ENCODE measurements at regions not wholly inside any gene's neighbourhood (a gene's known extent, or its start where the extent isn't known, plus 50 kb on each side); places are given as distances from the start of the nearest gene placed in this dataset.

DNA sequence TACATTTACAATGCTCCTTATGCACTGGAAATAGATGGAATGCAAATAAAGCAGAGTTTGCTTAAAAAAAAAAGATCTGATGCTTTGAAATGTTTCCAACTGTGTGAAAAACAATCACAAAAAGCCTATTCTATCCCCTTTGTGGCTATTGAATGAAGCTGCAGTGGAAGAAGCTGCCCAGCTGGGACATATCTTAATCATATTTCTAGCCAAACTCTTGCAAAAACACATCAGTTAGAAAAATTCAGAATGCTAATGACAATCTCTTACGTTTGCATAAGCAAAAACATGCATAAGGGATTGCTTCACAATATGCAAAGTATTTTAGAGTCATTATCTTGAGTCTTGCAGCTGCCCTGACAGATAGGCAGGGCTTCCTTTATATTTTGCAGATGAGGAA is 526.4 kb upstream of the USP24 start:
- Histone ChIP-seq H3K9me3 (ENCODE audit: control insufficient read depth in 2 of 3, insufficient read depth in 1 of 3, low read length in 3 of 3) (peaks cover 0 to 2% (median 0%) of the 10 kb centered on the region in 3 donors), H3K36me3 (ENCODE audit: control insufficient read depth in 2 of 3, insufficient read depth in 3 of 3, low read length in 3 of 3) (no peaks in the 10 kb centered on the region), H3K27me3 (ENCODE audit: control insufficient read depth, insufficient read depth, low read length) (no peaks in the 10 kb centered on the region), H3K27ac (ENCODE audit: low read depth in 2 of 2, low read length in 2 of 2) (no peak overlapping the region), H3K9ac (ENCODE audit: low read length in 3 of 3) (no peak overlapping the region), H3K4me3 (ENCODE audit: low read length in 3 of 3) (no peak overlapping the region), H3K4me1 (ENCODE audit: control insufficient read depth in 2 of 3, insufficient read depth in 2 of 3, low read depth in 1 of 3, low read length in 3 of 3) (no peaks in the 10 kb centered on the region)
- no peak for FAIRE-seq
- intact Hi-C loops (cut with DNase I) = no loop called here
- TF ChIP-seq, protein P1, sequence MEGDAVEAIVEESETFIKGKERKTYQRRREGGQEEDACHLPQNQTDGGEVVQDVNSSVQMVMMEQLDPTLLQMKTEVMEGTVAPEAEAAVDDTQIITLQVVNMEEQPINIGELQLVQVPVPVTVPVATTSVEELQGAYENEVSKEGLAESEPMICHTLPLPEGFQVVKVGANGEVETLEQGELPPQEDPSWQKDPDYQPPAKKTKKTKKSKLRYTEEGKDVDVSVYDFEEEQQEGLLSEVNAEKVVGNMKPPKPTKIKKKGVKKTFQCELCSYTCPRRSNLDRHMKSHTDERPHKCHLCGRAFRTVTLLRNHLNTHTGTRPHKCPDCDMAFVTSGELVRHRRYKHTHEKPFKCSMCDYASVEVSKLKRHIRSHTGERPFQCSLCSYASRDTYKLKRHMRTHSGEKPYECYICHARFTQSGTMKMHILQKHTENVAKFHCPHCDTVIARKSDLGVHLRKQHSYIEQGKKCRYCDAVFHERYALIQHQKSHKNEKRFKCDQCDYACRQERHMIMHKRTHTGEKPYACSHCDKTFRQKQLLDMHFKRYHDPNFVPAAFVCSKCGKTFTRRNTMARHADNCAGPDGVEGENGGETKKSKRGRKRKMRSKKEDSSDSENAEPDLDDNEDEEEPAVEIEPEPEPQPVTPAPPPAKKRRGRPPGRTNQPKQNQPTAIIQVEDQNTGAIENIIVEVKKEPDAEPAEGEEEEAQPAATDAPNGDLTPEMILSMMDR (IDR thresholded peaks at IDR 0.05; ENCODE audit: borderline replicate concordance, extremely low read depth, insufficient read depth) = no peak
- peak in 2 of 5 donors; percentile 59 to 78 for DNase-seq

DNA sequence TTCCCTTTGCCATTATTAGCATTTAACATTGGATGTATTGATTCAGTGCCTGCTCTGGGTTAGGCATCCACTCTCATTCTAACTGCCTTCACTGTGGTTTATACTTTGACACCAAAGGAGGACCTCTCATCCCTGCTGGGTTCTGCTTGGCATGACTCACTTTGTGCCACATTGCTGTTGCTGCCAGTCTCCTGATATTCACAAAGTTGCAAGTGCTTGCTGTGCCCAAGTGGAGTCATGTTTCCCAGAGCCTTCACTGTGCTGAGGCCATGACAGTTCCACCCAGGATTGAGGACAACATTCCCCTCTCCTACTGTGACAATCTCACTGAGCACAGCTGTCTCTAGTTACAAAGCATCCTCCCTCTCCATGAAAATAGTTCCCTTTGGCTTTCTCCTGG is 519.9 kb upstream of the USP24 start:
- H3K36me3 ChIP-seq (ENCODE audit: control insufficient read depth in 2 of 3, insufficient read depth in 3 of 3, low read length in 3 of 3) = no peaks in the 10 kb centered on the region
- H3K27ac ChIP-seq (ENCODE audit: low read depth in 2 of 2, low read length in 2 of 2) = no peak overlapping the region
- FAIRE-seq (no peak), DNase-seq (no peak)
- no peak overlapping the region for H3K9ac ChIP-seq (ENCODE audit: low read length in 3 of 3)
- no peaks in the 10 kb centered on the region for H3K9me3 ChIP-seq (ENCODE audit: control insufficient read depth in 2 of 3, insufficient read depth in 1 of 3, low read length in 3 of 3)
- intact Hi-C loops (cut with DNase I) = no loop called here
- no peaks in the 10 kb centered on the region for H3K4me1 ChIP-seq (ENCODE audit: control insufficient read depth in 2 of 3, insufficient read depth in 2 of 3, low read depth in 1 of 3, low read length in 3 of 3)
- no peak overlapping the region for H3K4me3 ChIP-seq (ENCODE audit: low read length in 3 of 3)
- no peaks in the 10 kb centered on the region for H3K27me3 ChIP-seq (ENCODE audit: control insufficient read depth, insufficient read depth, low read length)
- TF ChIP-seq, protein P1 (IDR thresholded peaks at IDR 0.05; ENCODE audit: borderline replicate concordance, extremely low read depth, insufficient read depth) = no peak

DNA sequence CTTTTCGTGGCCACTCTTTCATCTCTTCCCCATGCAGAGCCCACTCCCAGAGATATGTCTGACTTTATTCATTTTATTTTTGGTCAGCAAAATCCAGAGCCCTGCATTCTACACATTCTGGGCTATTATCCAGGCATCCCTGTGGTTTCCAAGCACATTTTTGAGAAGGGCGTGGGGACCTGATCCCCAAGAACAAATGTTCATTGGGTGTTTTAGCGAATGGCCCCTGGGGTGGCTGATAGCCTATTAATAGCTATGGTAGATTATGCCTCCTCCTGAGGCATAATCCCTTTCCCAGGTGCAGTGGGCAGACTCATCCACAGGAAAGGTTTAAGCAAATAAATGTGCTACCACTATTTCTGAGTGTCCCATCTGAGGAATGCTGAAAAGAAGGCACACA is 511.8 kb upstream of the USP24 start:
- intact Hi-C loops (cut with DNase I) = no loop called here
- Histone ChIP-seq H3K27me3 (ENCODE audit: control insufficient read depth, insufficient read depth, low read length) (no peaks in the 10 kb centered on the region), H3K4me3 (ENCODE audit: low read length in 3 of 3) (no peak overlapping the region), H3K27ac (ENCODE audit: low read depth in 2 of 2, low read length in 2 of 2) (no peak overlapping the region), H3K36me3 (ENCODE audit: control insufficient read depth in 2 of 3, insufficient read depth in 3 of 3, low read length in 3 of 3) (no peaks in the 10 kb centered on the region), H3K9ac (ENCODE audit: low read length in 3 of 3) (no peak overlapping the region), H3K4me1 (ENCODE audit: control insufficient read depth in 2 of 3, insufficient read depth in 2 of 3, low read depth in 1 of 3, low read length in 3 of 3) (peaks cover 0 to 2% (median 0%) of the 10 kb centered on the region in 3 donors), H3K9me3 (ENCODE audit: control insufficient read depth in 2 of 3, insufficient read depth in 1 of 3, low read length in 3 of 3) (no peaks in the 10 kb centered on the region)
- DNase-seq = no peak
- FAIRE-seq = no peak
- TF ChIP-seq, protein P1 (IDR thresholded peaks at IDR 0.05; ENCODE audit: borderline replicate concordance, extremely low read depth, insufficient read depth) = no peak

DNA sequence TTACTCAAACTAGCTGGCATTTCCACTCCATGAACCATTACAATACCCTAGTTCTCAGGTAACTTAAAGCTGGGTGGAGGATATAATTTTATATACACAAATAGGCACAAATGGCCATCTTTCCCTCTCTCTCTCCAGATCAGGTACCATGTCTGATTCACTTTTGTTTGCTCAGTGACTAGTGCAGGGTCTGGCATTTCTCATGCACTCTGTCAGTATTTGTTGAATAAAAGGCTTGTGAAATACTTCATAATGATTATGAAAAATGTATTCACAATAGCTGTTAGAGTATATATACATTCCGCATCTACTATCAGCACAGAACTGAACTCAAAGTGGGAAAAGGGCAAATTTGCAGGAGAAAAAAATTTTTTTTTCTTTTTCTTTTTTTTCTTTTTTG is 510.2 kb upstream of the USP24 start:
- Histone ChIP-seq H3K4me1 (ENCODE audit: control insufficient read depth in 2 of 3, insufficient read depth in 2 of 3, low read depth in 1 of 3, low read length in 3 of 3) (peaks cover 0 to 2% (median 0%) of the 10 kb centered on the region in 3 donors), H3K4me3 (ENCODE audit: low read length in 3 of 3) (no peak overlapping the region), H3K27me3 (ENCODE audit: control insufficient read depth, insufficient read depth, low read length) (no peaks in the 10 kb centered on the region), H3K27ac (ENCODE audit: low read depth in 2 of 2, low read length in 2 of 2) (no peak overlapping the region), H3K9me3 (ENCODE audit: control insufficient read depth in 2 of 3, insufficient read depth in 1 of 3, low read length in 3 of 3) (no peaks in the 10 kb centered on the region), H3K9ac (ENCODE audit: low read length in 3 of 3) (no peak overlapping the region), H3K36me3 (ENCODE audit: control insufficient read depth in 2 of 3, insufficient read depth in 3 of 3, low read length in 3 of 3) (no peaks in the 10 kb centered on the region)
- intact Hi-C loops (cut with DNase I) = no loop called here
- DNase-seq = no peak
- TF ChIP-seq, protein P1 (IDR thresholded peaks at IDR 0.05; ENCODE audit: borderline replicate concordance, extremely low read depth, insufficient read depth) = no peak
- no peak for FAIRE-seq

Data from kidney (tissue), 13 donors.